GM18858 (cell line): ENCODE measurements at regions not wholly inside any gene's neighbourhood (a gene's known extent, or its start where the extent isn't known, plus 50 kb on each side); places are given as distances from the start of the nearest gene placed in this dataset.

ENCODE experiments used
- ATAC-seq: cut with Tn5 transposase; IDR thresholded peaks from one replicate; pipeline ENCODE4 v1.9.1; 2021; ENCODE audit not compliant: unreplicated experiment

GRCh38 chr9:107946364-107947141 lies 457.0 kb upstream of the KLF4 start:
- no peak for ATAC-seq

- no peak for ATAC-seq
These were observed 456.4 kb upstream of the KLF4 start for GRCh38 chr9:107945961-107946360.

- no peak for ATAC-seq
These were observed 455.9 kb upstream of the KLF4 start for GRCh38 chr9:107945493-107945892.

- ATAC-seq, result no peak
These were observed 454.8 kb upstream of the KLF4 start for GRCh38 chr9:107944387-107944786.

GRCh38 chr9:107943901-107944300 lies 454.3 kb upstream of the KLF4 start:
- ATAC-seq, result no peak

- ATAC-seq, result no peak
These were observed 453.3 kb upstream of the KLF4 start for GRCh38 chr9:107942856-107943255.

GRCh38 chr9:107942291-107942690 lies 452.7 kb upstream of the KLF4 start:
- ATAC-seq, result no peak

- ATAC-seq, result no peak
These were observed 451.3 kb upstream of the KLF4 start for GRCh38 chr9:107940616-107941595.

- no peak for ATAC-seq
These were observed 449.3 kb upstream of the KLF4 start for GRCh38 chr9:107938801-107939386.

- no peak for ATAC-seq
These were observed 446.4 kb upstream of the KLF4 start for GRCh38 chr9:107935931-107936330.

- no peak for ATAC-seq
These were observed 443.9 kb upstream of the KLF4 start for GRCh38 chr9:107933516-107933915.

GRCh38 chr9:107933097-107933496 lies 443.5 kb upstream of the KLF4 start:
- no peak for ATAC-seq

GRCh38 chr9:107932601-107933000 lies 443.0 kb upstream of the KLF4 start:
- ATAC-seq, result no peak

- no peak for ATAC-seq
These were observed 442.5 kb upstream of the KLF4 start for GRCh38 chr9:107932046-107932445.

GRCh38 chr9:107931071-107931715 lies 441.6 kb upstream of the KLF4 start:
- ATAC-seq, result no peak

- ATAC-seq, result no peak
These were observed 439.9 kb upstream of the KLF4 start for GRCh38 chr9:107929443-107929842.

- ATAC-seq, result no peak
These were observed 439.3 kb upstream of the KLF4 start for GRCh38 chr9:107928701-107929371.

GRCh38 chr9:107927276-107927675 lies 437.7 kb upstream of the KLF4 start:
- ATAC-seq, result no peak

GRCh38 chr9:107925749-107926297 lies 436.3 kb upstream of the KLF4 start:
- ATAC-seq, result no peak

GRCh38 chr9:107922260-107922659 lies 432.7 kb upstream of the KLF4 start:
- ATAC-seq, result no peak
